Mucosa of stomach (tissue), 1 donor: ENCODE measurements at regions not wholly inside any gene's neighbourhood (a gene's known extent, or its start where the extent isn't known, plus 50 kb on each side); places are given as distances from the start of the nearest gene placed in this dataset.

ENCODE experiments used
- H3K27me3 ChIP-seq: one replicate; pipeline ENCODE4 v1.7.0; 2013; ENCODE audit warnings: mild to moderate bottlenecking, low read length; ENCODE audit not compliant: control insufficient read depth, insufficient read depth
- H3K36me3 ChIP-seq: one replicate; pipeline ENCODE4 v1.7.0; 2013; ENCODE audit warnings: low read length; ENCODE audit not compliant: control insufficient read depth, insufficient read depth
- H3K4me1 ChIP-seq: one replicate; pipeline ENCODE4 v1.7.0; 2013; ENCODE audit warnings: mild to moderate bottlenecking, low read length; ENCODE audit not compliant: control insufficient read depth, insufficient read depth
- H3K4me3 ChIP-seq: one replicate; pipeline ENCODE4 v1.7.0; 2013; ENCODE audit warnings: low read length
- H3K9ac ChIP-seq: one replicate; pipeline ENCODE4 v1.7.0; 2013; ENCODE audit warnings: mild to moderate bottlenecking, low read length, moderate library complexity
- H3K9me3 ChIP-seq: one replicate; pipeline ENCODE4 v1.7.0; 2013; ENCODE audit warnings: mild to moderate bottlenecking, low read length, moderate library complexity; ENCODE audit not compliant: control insufficient read depth
- donor health status: Pancreatic carcinoma.

- peaks cover 5% of the 10 kb centered on the region for H3K4me1 ChIP-seq
- no peak overlapping the region for H3K4me3 ChIP-seq
- H3K36me3 ChIP-seq: no peaks in the 10 kb centered on the region
- H3K27me3 ChIP-seq: no peaks in the 10 kb centered on the region
- no peak overlapping the region for H3K9ac ChIP-seq
- H3K9me3 ChIP-seq: no peaks in the 10 kb centered on the region
These were observed 284.0 kb downstream of the SQOR start for GRCh38 chr15:45918839-45919238.

DNA sequence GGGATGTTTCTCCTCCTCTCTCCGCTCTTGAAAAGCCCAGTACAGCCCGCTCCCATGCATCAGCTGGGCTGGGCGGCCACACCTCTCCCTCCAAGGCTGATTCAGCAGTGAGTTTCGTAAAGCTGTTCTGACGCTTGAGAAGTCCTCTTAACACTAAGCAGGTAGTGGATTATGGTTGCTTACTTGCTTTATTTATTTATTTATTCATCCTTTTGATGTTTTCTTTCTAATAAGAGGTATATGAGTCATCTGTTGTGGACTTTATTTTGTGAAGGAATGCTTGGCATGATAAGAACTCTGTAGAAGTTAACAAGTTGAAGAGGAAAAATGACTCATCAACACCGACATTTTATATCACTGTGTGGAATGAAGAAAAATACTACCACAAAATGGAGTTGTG, 285.0 kb downstream of the SQOR start:
- Histone ChIP-seq H3K27me3 (no peaks in the 10 kb centered on the region), H3K4me3 (no peak overlapping the region), H3K9me3 (no peaks in the 10 kb centered on the region), H3K4me1 (peaks cover 5% of the 10 kb centered on the region), H3K9ac (no peak overlapping the region), H3K36me3 (no peaks in the 10 kb centered on the region)

DNA sequence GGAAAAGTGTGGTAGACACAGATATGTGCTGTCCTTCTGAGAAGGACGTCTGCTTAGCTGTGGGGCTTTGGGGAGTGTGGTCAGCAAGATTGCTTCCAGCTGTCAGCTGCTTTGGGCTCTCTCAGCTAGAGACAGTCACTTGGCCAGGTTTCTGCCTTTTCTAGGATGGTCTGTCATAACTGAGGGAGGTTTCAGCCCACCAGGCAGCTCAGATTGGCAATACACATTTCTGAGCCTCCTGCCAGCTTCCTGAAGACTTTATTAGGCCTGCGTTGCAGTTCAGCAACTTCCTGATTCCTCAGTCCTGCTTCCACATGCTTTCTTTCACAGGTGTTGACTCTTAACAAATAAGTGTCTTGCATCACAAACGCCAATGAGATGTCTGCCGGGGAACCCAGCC, 286.5 kb downstream of the SQOR start:
- Histone ChIP-seq H3K4me1 (peaks cover 10% of the 10 kb centered on the region), H3K9ac (no peak overlapping the region), H3K4me3 (no peak overlapping the region), H3K9me3 (no peaks in the 10 kb centered on the region), H3K36me3 (no peaks in the 10 kb centered on the region), H3K27me3 (no peaks in the 10 kb centered on the region)

DNA sequence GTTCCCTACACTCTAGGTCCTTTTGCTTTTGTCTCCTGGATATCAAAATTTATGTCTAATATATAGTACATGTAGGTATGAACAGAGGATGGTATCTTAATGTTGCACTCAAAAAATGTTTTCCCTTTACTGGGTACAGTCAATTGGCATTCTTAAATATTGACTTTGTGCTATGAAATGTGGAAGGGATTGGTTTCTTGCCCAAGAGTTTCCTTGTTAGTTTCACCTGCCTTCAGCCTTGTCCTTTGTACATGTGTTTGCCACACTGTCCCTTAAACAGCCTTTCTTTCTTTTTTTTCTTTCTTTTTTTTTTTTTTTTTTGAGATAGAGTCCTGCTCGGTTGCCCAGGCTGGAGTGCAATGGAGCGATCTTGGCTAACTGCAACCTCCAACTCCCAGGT, 287.1 kb downstream of the SQOR start:
- Histone ChIP-seq H3K9me3 (no peaks in the 10 kb centered on the region), H3K4me1 (peaks cover 10% of the 10 kb centered on the region), H3K36me3 (no peaks in the 10 kb centered on the region), H3K27me3 (no peaks in the 10 kb centered on the region), H3K4me3 (no peak overlapping the region), H3K9ac (no peak overlapping the region)

DNA sequence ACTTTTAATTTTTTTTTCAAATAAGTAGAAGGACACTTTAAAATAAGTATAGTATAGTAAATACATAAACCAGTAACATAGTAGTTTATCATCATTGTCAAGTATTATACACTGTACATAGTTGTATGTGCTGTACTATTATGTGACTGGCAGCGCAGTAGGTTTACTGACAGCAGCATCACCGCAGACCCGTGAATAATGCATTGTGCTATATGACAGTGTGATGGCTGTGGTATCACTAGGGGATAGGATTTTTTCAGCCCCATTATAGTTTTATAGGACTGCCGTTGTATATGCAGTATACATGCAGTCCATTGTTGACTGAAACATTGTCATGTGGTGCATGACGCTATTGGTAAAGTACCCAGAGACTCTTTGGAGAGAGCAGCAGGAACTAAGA, 306.5 kb downstream of the SQOR start:
- no peak overlapping the region for H3K9ac ChIP-seq
- no peak overlapping the region for H3K4me3 ChIP-seq
- no peaks in the 10 kb centered on the region for H3K36me3 ChIP-seq
- no peaks in the 10 kb centered on the region for H3K9me3 ChIP-seq
- no peaks in the 10 kb centered on the region for H3K27me3 ChIP-seq
- no peaks in the 10 kb centered on the region for H3K4me1 ChIP-seq

DNA sequence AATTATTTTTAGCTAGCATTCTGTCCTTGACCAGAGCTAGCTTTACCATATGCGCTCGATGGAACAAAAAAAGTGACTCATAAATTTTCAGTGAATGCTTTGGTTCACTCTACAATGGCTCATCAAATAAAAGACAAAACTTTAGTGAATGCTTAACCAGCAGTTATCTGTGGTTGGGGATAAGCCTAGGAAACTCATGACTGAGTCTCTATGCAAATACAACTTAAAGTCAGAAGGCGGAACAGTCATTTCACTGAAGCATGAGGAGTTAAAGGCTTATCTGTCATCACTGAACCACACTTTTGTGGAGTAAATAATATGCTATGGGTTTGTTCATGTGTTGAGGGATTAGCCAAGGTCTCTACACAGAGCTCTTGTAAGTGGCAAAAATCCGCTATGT, 308.4 kb downstream of the SQOR start:
- Histone ChIP-seq H3K36me3 (no peaks in the 10 kb centered on the region), H3K4me1 (no peaks in the 10 kb centered on the region), H3K9ac (no peak overlapping the region), H3K4me3 (no peak overlapping the region), H3K27me3 (no peaks in the 10 kb centered on the region), H3K9me3 (no peaks in the 10 kb centered on the region)

GRCh38 chr15:45946111-45946510, 311.3 kb downstream of the SQOR start:
- Histone ChIP-seq H3K4me3 (no peak overlapping the region), H3K9ac (no peak overlapping the region), H3K27me3 (no peaks in the 10 kb centered on the region), H3K4me1 (no peaks in the 10 kb centered on the region), H3K9me3 (no peaks in the 10 kb centered on the region), H3K36me3 (no peaks in the 10 kb centered on the region)

DNA sequence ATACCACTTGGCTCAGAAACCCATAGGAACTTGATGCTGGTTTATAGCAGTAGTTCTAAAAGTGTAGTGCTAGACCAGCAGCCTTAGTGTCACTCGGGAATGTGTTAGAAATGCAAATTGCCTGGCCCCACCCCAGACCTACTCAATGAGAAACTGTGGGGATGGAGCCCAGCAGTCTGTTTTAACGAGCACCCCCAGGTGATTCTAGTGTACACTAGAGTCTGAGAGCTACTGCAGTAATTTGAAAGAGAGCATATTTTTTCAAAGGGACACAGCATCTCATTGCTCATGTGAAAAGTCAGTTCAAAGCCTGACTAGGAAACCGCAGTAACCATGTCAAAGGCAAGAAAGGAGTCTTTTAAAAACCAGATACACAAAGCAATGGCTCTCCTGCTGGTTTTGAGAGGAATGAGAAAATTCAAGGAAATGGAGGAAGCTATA, 313.4 kb downstream of the SQOR start:
- H3K36me3 ChIP-seq: no peaks in the 10 kb centered on the region
- no peak overlapping the region for H3K4me3 ChIP-seq
- H3K27me3 ChIP-seq: no peaks in the 10 kb centered on the region
- H3K9ac ChIP-seq: no peak overlapping the region
- no peaks in the 10 kb centered on the region for H3K4me1 ChIP-seq
- no peaks in the 10 kb centered on the region for H3K9me3 ChIP-seq

- Histone ChIP-seq H3K36me3 (no peaks in the 10 kb centered on the region), H3K4me3 (no peak overlapping the region), H3K27me3 (no peaks in the 10 kb centered on the region)
These were observed 324.1 kb downstream of the SQOR start for GRCh38 chr15:45958924-45959323.

DNA sequence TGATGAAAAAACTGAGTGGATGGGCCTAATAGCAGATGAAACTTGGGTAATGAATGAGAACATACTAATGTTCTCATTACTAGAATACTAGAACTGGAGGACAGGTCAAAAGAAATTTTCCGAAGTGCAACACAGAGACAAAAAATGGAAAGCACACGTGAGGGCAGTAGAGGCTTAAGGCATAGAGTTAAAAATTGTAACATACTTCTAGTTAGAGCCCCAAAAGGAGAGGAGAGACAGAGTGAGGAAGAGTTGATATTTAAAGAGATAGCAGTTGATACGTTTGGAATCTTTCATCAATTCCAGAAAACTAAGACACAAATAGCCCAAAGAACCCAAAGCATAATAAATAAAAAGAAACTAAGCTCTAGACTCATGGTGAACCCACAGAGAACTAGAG, 327.9 kb downstream of the SQOR start:
- Histone ChIP-seq H3K4me3 (no peak overlapping the region), H3K36me3 (no peaks in the 10 kb centered on the region), H3K9ac (no peak overlapping the region), H3K27me3 (no peaks in the 10 kb centered on the region), H3K4me1 (no peaks in the 10 kb centered on the region), H3K9me3 (no peaks in the 10 kb centered on the region)

More at GRCh38 chr15:45958924-45959323, 324.1 kb downstream of the SQOR start:
- H3K4me1 ChIP-seq: no peaks in the 10 kb centered on the region
- H3K9ac ChIP-seq: no peak overlapping the region
- H3K9me3 ChIP-seq: no peaks in the 10 kb centered on the region

- Histone ChIP-seq H3K9me3 (no peaks in the 10 kb centered on the region), H3K4me1 (no peaks in the 10 kb centered on the region), H3K27me3 (no peaks in the 10 kb centered on the region), H3K4me3 (no peak overlapping the region), H3K36me3 (no peaks in the 10 kb centered on the region), H3K9ac (no peak overlapping the region)
These were observed 335.7 kb downstream of the SQOR start for GRCh38 chr15:45970542-45970941.

GRCh38 chr15:45980366-45980765, 345.5 kb downstream of the SQOR start:
- H3K9ac ChIP-seq: no peak overlapping the region
- no peaks in the 10 kb centered on the region for H3K4me1 ChIP-seq
- H3K27me3 ChIP-seq: no peaks in the 10 kb centered on the region
- H3K4me3 ChIP-seq: no peak overlapping the region
- no peaks in the 10 kb centered on the region for H3K9me3 ChIP-seq
- no peaks in the 10 kb centered on the region for H3K36me3 ChIP-seq

DNA sequence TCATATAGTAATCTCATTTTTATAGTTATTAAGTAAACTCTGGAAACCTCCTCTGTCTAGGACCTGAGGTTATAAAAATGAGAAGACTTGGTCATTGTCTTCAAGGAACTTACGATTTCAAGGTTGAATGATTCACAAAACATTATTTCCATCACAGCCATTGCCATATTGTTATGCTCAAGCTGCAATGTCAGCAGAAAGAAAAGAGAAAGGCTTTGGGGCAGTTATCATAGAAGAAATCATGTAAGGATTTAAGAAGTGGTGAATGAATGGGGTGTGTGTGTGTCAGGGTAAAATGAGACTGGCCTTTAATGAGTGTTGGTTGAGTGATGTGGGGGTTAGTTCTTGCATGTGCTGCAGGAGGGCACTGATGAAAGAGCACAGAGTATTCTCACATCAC, 346.8 kb downstream of the SQOR start:
- no peaks in the 10 kb centered on the region for H3K4me1 ChIP-seq
- H3K9ac ChIP-seq: no peak overlapping the region
- no peak overlapping the region for H3K4me3 ChIP-seq
- H3K9me3 ChIP-seq: no peaks in the 10 kb centered on the region
- H3K27me3 ChIP-seq: no peaks in the 10 kb centered on the region
- no peaks in the 10 kb centered on the region for H3K36me3 ChIP-seq
